Neural cell (in vitro differentiated cells): ENCODE measurements at regions not wholly inside any gene's neighbourhood (a gene's known extent, or its start where the extent isn't known, plus 50 kb on each side); places are given as distances from the start of the nearest gene placed in this dataset.

Experiments
- POLR2AphosphoS5 ChIP-seq: IDR thresholded peaks from 2 replicates; pipeline ENCODE4 v1.6.1; 2012
- SMC3 ChIP-seq: fragments of 450-650 bp; conservative IDR thresholded peaks from 2 replicates; pipeline ENCODE4 v1.6.1; 2014; ENCODE audit warnings: antibody characterized with exemption, mild to moderate bottlenecking, moderate library complexity; ENCODE audit not compliant: poor library complexity
- TF ChIP-seq, protein P1 (sequence below): fragments of 450-650 bp; IDR thresholded peaks from 2 replicates; pipeline ENCODE4 v1.5.1; 2014; ENCODE audit warnings: antibody characterized with exemption, mild to moderate bottlenecking, moderate library complexity; ENCODE audit not compliant: poor library complexity, severe bottlenecking
- TF ChIP-seq, protein P2 (sequence below): IDR thresholded peaks from 2 replicates; pipeline ENCODE4 v1.6.1; 2012; ENCODE audit warnings: borderline replicate concordance

DNA sequence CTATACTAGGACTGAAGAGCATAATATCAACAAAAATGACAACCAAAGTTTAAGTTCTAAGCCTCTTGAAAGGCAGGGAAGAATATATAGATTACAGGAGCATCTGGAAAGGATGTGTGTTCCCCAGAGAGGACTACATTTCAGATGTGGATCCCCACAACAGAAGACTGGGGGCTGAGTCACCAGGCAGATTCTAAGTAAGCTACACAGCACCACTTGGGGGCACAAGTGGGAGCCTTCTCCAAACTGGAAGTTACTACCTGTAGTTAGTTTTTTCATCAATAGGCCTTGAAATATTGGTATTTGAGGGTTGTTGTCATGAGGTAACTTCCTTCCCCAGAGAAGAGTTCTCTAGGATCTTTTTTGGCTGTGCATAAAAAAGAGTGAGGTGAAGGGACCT, 836.1 kb downstream of the NLGN4Y start:
- TF ChIP-seq, protein P1, sequence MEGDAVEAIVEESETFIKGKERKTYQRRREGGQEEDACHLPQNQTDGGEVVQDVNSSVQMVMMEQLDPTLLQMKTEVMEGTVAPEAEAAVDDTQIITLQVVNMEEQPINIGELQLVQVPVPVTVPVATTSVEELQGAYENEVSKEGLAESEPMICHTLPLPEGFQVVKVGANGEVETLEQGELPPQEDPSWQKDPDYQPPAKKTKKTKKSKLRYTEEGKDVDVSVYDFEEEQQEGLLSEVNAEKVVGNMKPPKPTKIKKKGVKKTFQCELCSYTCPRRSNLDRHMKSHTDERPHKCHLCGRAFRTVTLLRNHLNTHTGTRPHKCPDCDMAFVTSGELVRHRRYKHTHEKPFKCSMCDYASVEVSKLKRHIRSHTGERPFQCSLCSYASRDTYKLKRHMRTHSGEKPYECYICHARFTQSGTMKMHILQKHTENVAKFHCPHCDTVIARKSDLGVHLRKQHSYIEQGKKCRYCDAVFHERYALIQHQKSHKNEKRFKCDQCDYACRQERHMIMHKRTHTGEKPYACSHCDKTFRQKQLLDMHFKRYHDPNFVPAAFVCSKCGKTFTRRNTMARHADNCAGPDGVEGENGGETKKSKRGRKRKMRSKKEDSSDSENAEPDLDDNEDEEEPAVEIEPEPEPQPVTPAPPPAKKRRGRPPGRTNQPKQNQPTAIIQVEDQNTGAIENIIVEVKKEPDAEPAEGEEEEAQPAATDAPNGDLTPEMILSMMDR: no peak
- TF ChIP-seq SMC3 (no peak), POLR2AphosphoS5 (no peak)
- TF ChIP-seq, protein P2, sequence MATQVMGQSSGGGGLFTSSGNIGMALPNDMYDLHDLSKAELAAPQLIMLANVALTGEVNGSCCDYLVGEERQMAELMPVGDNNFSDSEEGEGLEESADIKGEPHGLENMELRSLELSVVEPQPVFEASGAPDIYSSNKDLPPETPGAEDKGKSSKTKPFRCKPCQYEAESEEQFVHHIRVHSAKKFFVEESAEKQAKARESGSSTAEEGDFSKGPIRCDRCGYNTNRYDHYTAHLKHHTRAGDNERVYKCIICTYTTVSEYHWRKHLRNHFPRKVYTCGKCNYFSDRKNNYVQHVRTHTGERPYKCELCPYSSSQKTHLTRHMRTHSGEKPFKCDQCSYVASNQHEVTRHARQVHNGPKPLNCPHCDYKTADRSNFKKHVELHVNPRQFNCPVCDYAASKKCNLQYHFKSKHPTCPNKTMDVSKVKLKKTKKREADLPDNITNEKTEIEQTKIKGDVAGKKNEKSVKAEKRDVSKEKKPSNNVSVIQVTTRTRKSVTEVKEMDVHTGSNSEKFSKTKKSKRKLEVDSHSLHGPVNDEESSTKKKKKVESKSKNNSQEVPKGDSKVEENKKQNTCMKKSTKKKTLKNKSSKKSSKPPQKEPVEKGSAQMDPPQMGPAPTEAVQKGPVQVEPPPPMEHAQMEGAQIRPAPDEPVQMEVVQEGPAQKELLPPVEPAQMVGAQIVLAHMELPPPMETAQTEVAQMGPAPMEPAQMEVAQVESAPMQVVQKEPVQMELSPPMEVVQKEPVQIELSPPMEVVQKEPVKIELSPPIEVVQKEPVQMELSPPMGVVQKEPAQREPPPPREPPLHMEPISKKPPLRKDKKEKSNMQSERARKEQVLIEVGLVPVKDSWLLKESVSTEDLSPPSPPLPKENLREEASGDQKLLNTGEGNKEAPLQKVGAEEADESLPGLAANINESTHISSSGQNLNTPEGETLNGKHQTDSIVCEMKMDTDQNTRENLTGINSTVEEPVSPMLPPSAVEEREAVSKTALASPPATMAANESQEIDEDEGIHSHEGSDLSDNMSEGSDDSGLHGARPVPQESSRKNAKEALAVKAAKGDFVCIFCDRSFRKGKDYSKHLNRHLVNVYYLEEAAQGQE: no peak
